H9 (cell line): ENCODE measurements at regions not wholly inside any gene's neighbourhood (a gene's known extent, or its start where the extent isn't known, plus 50 kb on each side); places are given as distances from the start of the nearest gene placed in this dataset.

Source experiments
- DNase-seq: peaks from one replicate; pipeline ENCODE4 v3.0.0-alpha.2; 2017
- H2AFZ ChIP-seq: one replicate; pipeline ENCODE4 v1.6.1; 2013; ENCODE audit warnings: mild to moderate bottlenecking, low read length, control low read depth, moderate library complexity
- H2AK5ac ChIP-seq: 2 replicates; pipeline ENCODE4 v1.6.1; 2013; ENCODE audit warnings: low read length, control low read depth, mixed read lengths; ENCODE audit not compliant: insufficient read length
- H2BK120ac ChIP-seq: one replicate; pipeline ENCODE4 v1.6.1; 2013; ENCODE audit warnings: low read depth, mild to moderate bottlenecking, low read length, control low read depth, inconsistent platforms; ENCODE audit not compliant: poor library complexity, severe bottlenecking
- H2BK12ac ChIP-seq: 2 replicates; pipeline ENCODE4 v1.6.1; 2013; ENCODE audit warnings: low read length, control low read depth, mixed read lengths, low read depth; ENCODE audit not compliant: insufficient read length
- H2BK15ac ChIP-seq: 2 replicates; pipeline ENCODE4 v1.6.1; 2013; ENCODE audit warnings: low read depth, low read length, control low read depth
- H2BK20ac ChIP-seq: one replicate; pipeline ENCODE4 v1.6.1; 2013; ENCODE audit warnings: low read depth, mild to moderate bottlenecking, low read length, control low read depth, inconsistent platforms; ENCODE audit not compliant: poor library complexity, severe bottlenecking
- H2BK5ac ChIP-seq: 2 replicates; pipeline ENCODE4 v1.6.1; 2013; ENCODE audit warnings: low read length, control low read depth, mixed read lengths; ENCODE audit not compliant: insufficient read length
- H3K14ac ChIP-seq: 2 replicates; pipeline ENCODE4 v1.6.1; 2013; ENCODE audit warnings: low read length, control low read depth; ENCODE audit not compliant: insufficient read depth
- H3K18ac ChIP-seq: 2 replicates; pipeline ENCODE4 v1.6.1; 2013; ENCODE audit warnings: low read depth, mild to moderate bottlenecking, mixed read lengths, low read length, control low read depth; ENCODE audit not compliant: insufficient read length
- H3K23ac ChIP-seq: 2 replicates; pipeline ENCODE4 v1.6.1; 2013; ENCODE audit warnings: low read length, control low read depth, mixed read lengths, low read depth; ENCODE audit not compliant: insufficient read length
- H3K23me2 ChIP-seq: 2 replicates; pipeline ENCODE4 v1.6.1; 2013; ENCODE audit warnings: low read depth, mild to moderate bottlenecking, mixed read lengths, low read length, control low read depth; ENCODE audit not compliant: insufficient read length, poor library complexity, severe bottlenecking
- H3K27ac ChIP-seq: 2 replicates; pipeline ENCODE4 v1.5.1; 2013; ENCODE audit warnings: low read length, control low read depth, mixed read lengths, low read depth; ENCODE audit not compliant: insufficient read length
- H3K27me3 ChIP-seq: 2 replicates; pipeline ENCODE4 v1.6.1; 2013; ENCODE audit warnings: low read length, control low read depth, inconsistent platforms; ENCODE audit not compliant: insufficient read depth
- H3K4ac ChIP-seq: 2 replicates; pipeline ENCODE4 v1.6.1; 2013; ENCODE audit warnings: low read depth, mild to moderate bottlenecking, control low read depth, inconsistent platforms, low read length, moderate library complexity
- H3K4me1 ChIP-seq: 2 replicates; pipeline ENCODE4 v1.6.1; 2013; ENCODE audit warnings: low read length, control low read depth, inconsistent platforms; ENCODE audit not compliant: insufficient read depth
- H3K4me2 ChIP-seq: 2 replicates; pipeline ENCODE4 v1.6.1; 2013; ENCODE audit warnings: low read length, control low read depth, mixed read lengths; ENCODE audit not compliant: insufficient read length, insufficient read depth
- H3K56ac ChIP-seq: 2 replicates; pipeline ENCODE4 v1.6.1; 2013; ENCODE audit warnings: low read depth, mild to moderate bottlenecking, mixed read lengths, low read length, control low read depth; ENCODE audit not compliant: insufficient read length
- H3K79me1 ChIP-seq: 2 replicates; pipeline ENCODE4 v1.6.1; 2013; ENCODE audit warnings: low read depth, mild to moderate bottlenecking, moderate library complexity, low read length, control low read depth, inconsistent platforms; ENCODE audit not compliant: insufficient read depth, poor library complexity, severe bottlenecking
- H3K79me2 ChIP-seq: 2 replicates; pipeline ENCODE4 v1.6.1; 2013; ENCODE audit warnings: low read length, control low read depth, inconsistent platforms; ENCODE audit not compliant: insufficient read depth
- H3K9ac ChIP-seq: 2 replicates; pipeline ENCODE4 v1.6.1; 2013; ENCODE audit warnings: low read length, control low read depth, mixed read lengths; ENCODE audit not compliant: insufficient read length; ENCODE audit errors: extremely low read depth
- H3K9me3 ChIP-seq: one replicate; pipeline ENCODE4 v1.6.1; 2013; ENCODE audit warnings: low read depth, low read length, inconsistent platforms; ENCODE audit not compliant: control insufficient read depth
- H3T11ph ChIP-seq: one replicate; pipeline ENCODE4 v1.6.1; 2013; ENCODE audit warnings: mild to moderate bottlenecking, low read length, control low read depth, inconsistent platforms
- H4K20me1 ChIP-seq: one replicate; pipeline ENCODE4 v1.6.1; 2013; ENCODE audit not compliant: control insufficient read depth, insufficient read length, insufficient read depth
- H4K5ac ChIP-seq: 2 replicates; pipeline ENCODE4 v1.6.1; 2013; ENCODE audit warnings: low read depth, mild to moderate bottlenecking, mixed read lengths, low read length, control low read depth; ENCODE audit not compliant: insufficient read length
- H4K8ac ChIP-seq: replicated peaks from 2 replicates; pipeline ENCODE4 v1.6.1; 2013; ENCODE audit warnings: low read length, control low read depth, mixed read lengths, low read depth; ENCODE audit not compliant: insufficient read length
- H4K91ac ChIP-seq: 2 replicates; pipeline ENCODE4 v1.6.1; 2013; ENCODE audit warnings: low read depth, mild to moderate bottlenecking, moderate library complexity, mixed read lengths, low read length, control low read depth; ENCODE audit not compliant: insufficient read length
- H3K27ac Mint-ChIP-seq, 3 experiments: 2 replicates in 2 of 3; 3 replicates in 1 of 3; pipeline ENCODE4 v1.8.0; 2020 to 2021; ENCODE audit warnings: mixed read lengths in 3 of 3, mild to moderate bottlenecking in 1 of 3, moderate library complexity in 1 of 3
- H3K27me3 Mint-ChIP-seq: 2 replicates; pipeline ENCODE4 v1.8.0; 2021; ENCODE audit warnings: low read depth, mild to moderate bottlenecking, moderate library complexity, mixed read lengths
- H3K36me3 Mint-ChIP-seq, 3 experiments: 2 replicates in 2 of 3; 3 replicates in 1 of 3; pipeline ENCODE4 v1.8.0; 2020 to 2021; ENCODE audit warnings: low read depth in 3 of 3, mixed read lengths in 3 of 3; ENCODE audit not compliant: insufficient read depth in 1 of 3
- H3K4me1 Mint-ChIP-seq, 2 experiments: 2 replicates each; pipeline ENCODE4 v1.8.0; 2020; ENCODE audit warnings: mixed read lengths in 2 of 2
- H3K4me3 Mint-ChIP-seq, 2 experiments: 2 replicates in 1 of 2; 3 replicates in 1 of 2; pipeline ENCODE4 v1.8.0; 2020 to 2021; ENCODE audit warnings: mild to moderate bottlenecking in 2 of 2, mixed read lengths in 2 of 2, moderate library complexity in 1 of 2
- H3K9me3 Mint-ChIP-seq, 2 experiments: 2 replicates in 1 of 2; 3 replicates in 1 of 2; pipeline ENCODE4 v1.8.0; 2020; ENCODE audit warnings: mild to moderate bottlenecking in 2 of 2, mixed read lengths in 2 of 2, moderate library complexity in 1 of 2
- CTCF ChIP-seq: fragments of 200-600 bp; sonication (generic); conservative IDR thresholded peaks from 3 replicates; pipeline ENCODE4 v1.8.0; 2021; ENCODE audit warnings: antibody characterized with exemption, mild to moderate bottlenecking
- WGBS: extraction: QIAGEN DNeasy Blood & Tissue Kit; methylation state at CpG from one replicate; pipeline ENCODE4 v1.1.7; 2013; ENCODE audit warnings: missing lambda C conversion rate, low lambda C conversion rate, mixed read lengths; ENCODE audit not compliant: insufficient read length; ENCODE audit errors: extremely low coverage; 5-methylcytosine and 5-hydroxymethylcytosine counted together

GRCh38 chr13:39929583-39929982, 274.1 kb downstream of the COG6 start:
- no peak overlapping the region for H3T11ph ChIP-seq
- H3K4ac ChIP-seq: no peak overlapping the region
- no peak overlapping the region for H2BK5ac ChIP-seq
- no peak overlapping the region for H3K9ac ChIP-seq
- H2BK20ac ChIP-seq: no peak overlapping the region
- no peak overlapping the region for H4K91ac ChIP-seq
- TF ChIP-seq CTCF: no peak
- H2BK120ac ChIP-seq: no peak overlapping the region
- no peaks in the 10 kb centered on the region for H3K23me2 ChIP-seq
- H3K79me1 ChIP-seq: no peaks in the 10 kb centered on the region
- peaks cover 7 to 8% of the 10 kb centered on the region in 2 experiments; a peak in 4 of 5 replicates for H3K9me3 Mint-ChIP-seq
- no peaks in the 10 kb centered on the region; the same call in none of the 2 replicates for H3K4me1 ChIP-seq
- no peak overlapping the region for H3K14ac ChIP-seq
- H3K4me2 ChIP-seq: no peak overlapping the region
- no peaks in the 10 kb centered on the region for H3K79me2 ChIP-seq
- no peak overlapping the region for H3K23ac ChIP-seq
- DNase-seq: no peak
- no peak overlapping the region for H3K27ac ChIP-seq
- WGBS: no CpG with 5 or more reads among the region's 1 CpG
- H2AFZ ChIP-seq: no peak overlapping the region
- H3K4me1 Mint-ChIP-seq: peaks cover 9 to 10% of the 10 kb centered on the region in 2 experiments
- H4K20me1 ChIP-seq: no peaks in the 10 kb centered on the region
- H3K27me3 Mint-ChIP-seq: no peaks in the 10 kb centered on the region; the same call in 1 of the 2 replicates
- no peak overlapping the region for H3K18ac ChIP-seq
- no peak overlapping the region for H2BK12ac ChIP-seq
- H3K4me3 Mint-ChIP-seq: no peak overlapping the region
- H3K9me3 ChIP-seq: no peaks in the 10 kb centered on the region
- H3K36me3 Mint-ChIP-seq: peaks cover 0 to 2% (median 0%) of the 10 kb centered on the region in 3 experiments; a peak in 5 of 7 replicates
- H3K27ac Mint-ChIP-seq: no peak overlapping the region; a peak in 1 of 7 replicates
- no peak overlapping the region for H4K5ac ChIP-seq
- no peak overlapping the region for H2BK15ac ChIP-seq
- H3K56ac ChIP-seq: no peak overlapping the region
- H3K27me3 ChIP-seq: no peaks in the 10 kb centered on the region
- no peak overlapping the region for H2AK5ac ChIP-seq
- no peak overlapping the region for H4K8ac ChIP-seq
